HepG2 (cell line): ENCODE measurements at regions not wholly inside any gene's neighbourhood (a gene's known extent, or its start where the extent isn't known, plus 50 kb on each side); places are given as distances from the start of the nearest gene placed in this dataset.

Experiments
- DNMT1 ChIP-seq: sonication (generic); formaldehyde crosslinking; IDR thresholded peaks from 2 replicates; pipeline ENCODE4 v1.5.1; 2020; ENCODE audit warnings: mild to moderate bottlenecking, missing genetic modification reagents
- EZH2 ChIP-seq: conservative IDR thresholded peaks from 2 replicates; pipeline ENCODE4 v1.6.1; 2012; ENCODE audit warnings: mild to moderate bottlenecking, low read depth, low read length, moderate library complexity
- SAFB2 ChIP-seq: sonication (generic); formaldehyde crosslinking; IDR thresholded peaks from 2 replicates; pipeline ENCODE4 v1.5.1; 2020; ENCODE audit warnings: missing genetic modification reagents, low read depth, mild to moderate bottlenecking, borderline replicate concordance
- SMC3 ChIP-seq: IDR thresholded peaks from 2 replicates; pipeline ENCODE4 v1.6.1; 2011; ENCODE audit warnings: low read length, improper control_type of control experiment
- TF ChIP-seq, protein P1 (sequence below): sonication (generic); formaldehyde crosslinking; IDR thresholded peaks from 2 replicates; pipeline ENCODE4 v1.4.0; 2020; ENCODE audit warnings: low read depth, mild to moderate bottlenecking, missing genetic modification reagents
- TF ChIP-seq, protein P2 (sequence below): sonication (generic); formaldehyde crosslinking; IDR thresholded peaks from 2 replicates; pipeline ENCODE4 v1.5.0; 2020; ENCODE audit warnings: mild to moderate bottlenecking, missing genetic modification reagents, moderate library complexity

DNA sequence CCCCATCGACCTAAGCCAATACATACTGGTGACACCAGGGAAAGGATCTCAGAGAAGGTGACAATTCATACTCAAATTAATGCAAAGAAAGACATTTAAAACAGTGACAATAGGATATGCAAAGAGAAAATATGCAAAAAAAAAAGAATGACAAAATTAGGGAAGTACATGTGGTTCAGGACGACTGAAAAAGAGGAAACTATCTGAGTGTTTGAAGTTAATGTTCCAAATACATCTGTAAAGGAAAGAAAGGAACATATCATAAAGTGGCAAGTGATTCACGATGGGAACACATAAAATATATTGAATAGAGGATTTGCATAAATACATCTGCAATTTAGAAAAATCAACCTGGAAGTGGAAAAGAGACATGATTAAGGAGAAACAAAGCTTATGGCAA lies 441.4 kb downstream of the SLITRK5 start:
- no peak for TF ChIP-seq EZH2
- TF ChIP-seq, protein P1, sequence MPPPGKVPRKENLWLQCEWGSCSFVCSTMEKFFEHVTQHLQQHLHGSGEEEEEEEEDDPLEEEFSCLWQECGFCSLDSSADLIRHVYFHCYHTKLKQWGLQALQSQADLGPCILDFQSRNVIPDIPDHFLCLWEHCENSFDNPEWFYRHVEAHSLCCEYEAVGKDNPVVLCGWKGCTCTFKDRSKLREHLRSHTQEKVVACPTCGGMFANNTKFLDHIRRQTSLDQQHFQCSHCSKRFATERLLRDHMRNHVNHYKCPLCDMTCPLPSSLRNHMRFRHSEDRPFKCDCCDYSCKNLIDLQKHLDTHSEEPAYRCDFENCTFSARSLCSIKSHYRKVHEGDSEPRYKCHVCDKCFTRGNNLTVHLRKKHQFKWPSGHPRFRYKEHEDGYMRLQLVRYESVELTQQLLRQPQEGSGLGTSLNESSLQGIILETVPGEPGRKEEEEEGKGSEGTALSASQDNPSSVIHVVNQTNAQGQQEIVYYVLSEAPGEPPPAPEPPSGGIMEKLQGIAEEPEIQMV, result no peak
- TF ChIP-seq, protein P2, sequence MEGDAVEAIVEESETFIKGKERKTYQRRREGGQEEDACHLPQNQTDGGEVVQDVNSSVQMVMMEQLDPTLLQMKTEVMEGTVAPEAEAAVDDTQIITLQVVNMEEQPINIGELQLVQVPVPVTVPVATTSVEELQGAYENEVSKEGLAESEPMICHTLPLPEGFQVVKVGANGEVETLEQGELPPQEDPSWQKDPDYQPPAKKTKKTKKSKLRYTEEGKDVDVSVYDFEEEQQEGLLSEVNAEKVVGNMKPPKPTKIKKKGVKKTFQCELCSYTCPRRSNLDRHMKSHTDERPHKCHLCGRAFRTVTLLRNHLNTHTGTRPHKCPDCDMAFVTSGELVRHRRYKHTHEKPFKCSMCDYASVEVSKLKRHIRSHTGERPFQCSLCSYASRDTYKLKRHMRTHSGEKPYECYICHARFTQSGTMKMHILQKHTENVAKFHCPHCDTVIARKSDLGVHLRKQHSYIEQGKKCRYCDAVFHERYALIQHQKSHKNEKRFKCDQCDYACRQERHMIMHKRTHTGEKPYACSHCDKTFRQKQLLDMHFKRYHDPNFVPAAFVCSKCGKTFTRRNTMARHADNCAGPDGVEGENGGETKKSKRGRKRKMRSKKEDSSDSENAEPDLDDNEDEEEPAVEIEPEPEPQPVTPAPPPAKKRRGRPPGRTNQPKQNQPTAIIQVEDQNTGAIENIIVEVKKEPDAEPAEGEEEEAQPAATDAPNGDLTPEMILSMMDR (CRISPR knock-in tag), result no peak
- no peak for TF ChIP-seq SAFB2 (CRISPR knock-in tag)
- TF ChIP-seq SMC3, result no peak
- TF ChIP-seq DNMT1 (CRISPR knock-in tag), result no peak
